GM13977 (cell line): ENCODE measurements at regions not wholly inside any gene's neighbourhood (a gene's known extent, or its start where the extent isn't known, plus 50 kb on each side); places are given as distances from the start of the nearest gene placed in this dataset.

Experiments used
- DNase-seq: peaks from one replicate; pipeline ENCODE4 v3.0.0; 2012; ENCODE audit warnings: low spot score
- in situ Hi-C: fragments of 300-500 bp; cut with MboI; formaldehyde crosslinking; loops from one replicate; pipeline ENCODE4 v1.12.0; 2022; ENCODE audit warnings: low sequenced_read_pairs, low pct_unique_long_range_greater_than_20kb, mixed read lengths, inconsistent platforms; ENCODE audit not compliant: unreplicated experiment
- TF ChIP-seq, protein P1 (sequence below): IDR thresholded peaks from 2 replicates; pipeline ENCODE4 v1.5.1; 2012; ENCODE audit warnings: mild to moderate bottlenecking, control low read depth; ENCODE audit not compliant: insufficient read depth; ENCODE audit errors: extremely low read depth, missing control alignments

DNA sequence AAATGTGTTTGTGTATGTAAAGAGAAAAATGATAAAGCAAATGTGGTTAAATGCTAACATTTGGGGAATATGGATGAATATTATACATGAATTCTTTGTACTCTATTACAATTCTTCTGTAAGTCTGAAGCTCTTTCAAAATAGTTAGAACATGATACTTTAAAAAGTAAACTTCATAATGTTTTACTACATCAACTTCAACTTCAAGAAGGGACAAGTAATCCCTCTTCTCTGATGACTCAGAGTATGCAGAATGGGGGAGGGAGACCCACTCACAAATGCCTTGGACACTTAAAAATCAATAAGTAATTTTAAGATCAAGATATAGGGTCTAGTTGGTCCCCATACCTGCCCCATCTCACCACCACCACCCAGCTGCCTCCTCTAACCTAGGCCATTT is 162.4 kb downstream of the ESM1 start:
- in situ Hi-C loops: no loop called here
- no peak for DNase-seq
- TF ChIP-seq, protein P1, sequence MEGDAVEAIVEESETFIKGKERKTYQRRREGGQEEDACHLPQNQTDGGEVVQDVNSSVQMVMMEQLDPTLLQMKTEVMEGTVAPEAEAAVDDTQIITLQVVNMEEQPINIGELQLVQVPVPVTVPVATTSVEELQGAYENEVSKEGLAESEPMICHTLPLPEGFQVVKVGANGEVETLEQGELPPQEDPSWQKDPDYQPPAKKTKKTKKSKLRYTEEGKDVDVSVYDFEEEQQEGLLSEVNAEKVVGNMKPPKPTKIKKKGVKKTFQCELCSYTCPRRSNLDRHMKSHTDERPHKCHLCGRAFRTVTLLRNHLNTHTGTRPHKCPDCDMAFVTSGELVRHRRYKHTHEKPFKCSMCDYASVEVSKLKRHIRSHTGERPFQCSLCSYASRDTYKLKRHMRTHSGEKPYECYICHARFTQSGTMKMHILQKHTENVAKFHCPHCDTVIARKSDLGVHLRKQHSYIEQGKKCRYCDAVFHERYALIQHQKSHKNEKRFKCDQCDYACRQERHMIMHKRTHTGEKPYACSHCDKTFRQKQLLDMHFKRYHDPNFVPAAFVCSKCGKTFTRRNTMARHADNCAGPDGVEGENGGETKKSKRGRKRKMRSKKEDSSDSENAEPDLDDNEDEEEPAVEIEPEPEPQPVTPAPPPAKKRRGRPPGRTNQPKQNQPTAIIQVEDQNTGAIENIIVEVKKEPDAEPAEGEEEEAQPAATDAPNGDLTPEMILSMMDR: no peak

DNA sequence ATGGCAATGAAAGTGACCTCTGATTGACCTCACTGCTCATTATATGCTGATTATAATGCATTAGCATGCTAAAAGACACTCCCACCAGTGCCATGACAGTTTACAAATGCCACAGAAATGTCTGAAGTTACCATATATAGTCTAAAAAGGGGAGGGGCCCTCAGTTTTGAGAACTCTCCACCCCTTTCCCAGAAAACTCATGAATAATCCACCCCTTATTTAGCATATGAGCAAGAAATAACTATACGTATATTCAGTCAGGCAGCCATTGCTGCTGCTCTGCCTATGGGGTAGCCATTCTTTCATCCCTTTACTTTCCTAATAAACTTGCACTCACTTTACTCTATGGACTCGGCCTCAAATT is 163.1 kb downstream of the ESM1 start:
- in situ Hi-C loops: no loop called here
- no peak for DNase-seq
- TF ChIP-seq, protein P1: no peak

DNA sequence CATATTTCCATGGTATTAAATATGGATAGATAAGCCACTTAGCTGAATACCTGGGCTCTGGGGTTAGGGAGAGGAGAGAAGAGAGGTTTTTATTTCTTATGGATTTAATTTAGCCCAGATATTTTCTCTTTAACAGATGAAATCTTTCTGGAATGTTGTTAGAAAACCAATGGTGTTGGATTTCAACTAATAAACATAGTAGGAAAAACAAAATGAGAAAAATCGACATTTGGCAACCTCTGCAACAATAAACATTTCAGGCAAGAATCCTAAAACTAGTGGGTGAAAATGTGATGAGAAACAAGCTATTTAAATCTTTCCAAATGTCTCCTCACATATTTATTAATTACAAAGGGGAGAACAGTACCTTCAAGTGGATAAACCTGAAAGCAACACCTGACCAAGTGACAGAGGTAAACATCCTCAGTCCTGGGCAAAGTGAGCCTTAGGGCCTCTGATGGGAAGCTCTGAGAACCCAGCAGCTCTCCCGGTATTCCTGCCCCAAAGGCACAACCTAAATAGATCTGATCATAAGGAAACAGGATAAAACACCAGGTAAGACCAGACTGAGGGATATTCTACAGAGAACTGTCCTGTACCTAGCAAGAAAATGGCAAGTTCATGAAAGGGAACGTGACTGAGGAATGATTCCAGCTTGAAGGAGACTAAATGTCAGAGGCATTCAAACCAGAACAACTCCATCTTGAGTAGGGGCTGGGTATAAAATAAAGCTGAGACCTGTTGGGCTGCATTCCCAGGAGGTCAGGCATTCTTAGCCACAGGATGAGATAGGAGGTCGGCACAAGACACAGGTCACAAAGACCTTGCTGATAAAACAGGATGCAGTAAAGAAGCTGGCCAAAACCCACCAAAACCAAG is 163.7 kb downstream of the ESM1 start:
- DNase-seq: no peak
- TF ChIP-seq, protein P1: no peak
- in situ Hi-C loops: no loop called here

DNA sequence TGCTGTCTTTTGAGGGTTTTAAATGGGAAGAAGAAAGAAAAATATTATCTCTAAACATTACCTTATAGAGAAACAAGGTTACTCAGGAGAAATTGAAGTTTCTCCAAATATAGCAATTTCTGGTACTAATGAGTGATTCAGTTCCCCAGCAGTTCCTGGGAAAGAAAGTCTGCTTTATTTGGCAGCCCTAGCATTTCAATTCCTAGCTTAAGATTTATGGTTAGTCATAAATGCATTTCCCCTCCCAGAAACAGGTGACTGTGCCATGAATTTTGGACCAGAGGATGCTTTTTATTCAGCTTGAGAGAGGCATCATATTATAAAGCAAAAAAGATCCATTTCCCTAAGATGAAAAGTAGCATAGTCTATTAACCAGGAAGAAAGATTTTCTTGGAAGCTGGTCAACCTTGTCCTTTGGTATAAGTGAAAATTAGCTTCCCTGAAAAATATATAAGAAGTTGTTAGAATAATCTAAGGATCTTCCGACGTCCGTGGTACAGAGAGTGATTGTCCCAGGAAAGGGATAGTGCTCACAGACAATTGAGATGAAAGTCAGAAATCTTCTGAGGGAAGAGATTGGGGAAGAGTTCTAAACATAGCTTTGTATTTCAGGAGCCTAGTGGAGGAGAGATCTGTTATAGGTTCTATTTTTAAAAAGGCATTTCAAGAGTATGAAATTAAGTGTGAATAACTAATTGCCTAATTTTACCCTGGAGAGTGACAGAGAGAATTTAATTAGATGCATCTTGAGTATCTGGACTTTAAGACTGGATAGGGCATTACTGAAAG is 164.9 kb downstream of the ESM1 start:
- no peak for DNase-seq
- in situ Hi-C loops: no loop called here
- TF ChIP-seq, protein P1: no peak

DNA sequence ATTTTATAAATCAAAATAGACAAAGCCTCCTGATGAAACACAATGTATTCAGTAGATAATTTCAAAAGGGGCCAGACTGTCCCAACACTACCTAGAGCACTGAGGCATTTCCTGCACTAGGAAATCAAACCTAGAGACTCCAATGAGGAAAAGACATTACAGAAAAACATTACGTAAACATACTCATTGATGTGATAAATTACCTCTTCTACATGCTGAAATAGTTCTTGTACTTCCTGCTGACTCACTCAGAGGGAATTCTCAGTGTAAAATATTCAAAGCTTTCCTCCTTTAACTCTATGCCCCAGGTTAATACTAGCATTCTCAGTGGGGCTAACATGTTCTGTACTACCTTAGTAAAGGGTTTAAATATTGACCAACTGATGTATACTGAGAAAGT is 178.0 kb downstream of the ESM1 start:
- TF ChIP-seq, protein P1: no peak
- DNase-seq: no peak
- in situ Hi-C loops: no loop called here

DNA sequence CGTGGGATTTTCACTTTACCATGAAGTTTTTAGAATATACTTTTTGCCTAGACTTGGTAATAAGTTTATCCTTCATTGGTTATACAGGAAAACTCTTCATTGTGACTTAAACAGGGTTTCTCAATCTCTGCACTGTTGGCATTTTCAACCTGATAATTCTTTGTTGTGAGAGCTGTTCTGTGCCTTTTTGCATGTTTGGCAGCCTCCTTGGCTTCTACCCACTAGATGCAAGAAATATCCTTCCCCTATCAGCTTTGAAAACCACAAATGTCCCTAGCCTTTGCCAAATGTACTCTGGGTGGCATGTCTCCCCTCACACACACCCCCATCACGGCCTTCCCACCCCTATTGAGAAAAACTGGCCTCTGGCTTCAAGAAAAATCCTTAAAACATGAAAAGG is 180.9 kb downstream of the ESM1 start:
- TF ChIP-seq, protein P1: no peak
- no peak for DNase-seq
- in situ Hi-C loops: no loop called here
